ENCODE measurements at regions not wholly inside any gene's neighbourhood (a gene's known extent, or its start where the extent isn't known, plus 50 kb on each side); places are given as distances from the start of the nearest gene placed in this dataset.

DNA sequence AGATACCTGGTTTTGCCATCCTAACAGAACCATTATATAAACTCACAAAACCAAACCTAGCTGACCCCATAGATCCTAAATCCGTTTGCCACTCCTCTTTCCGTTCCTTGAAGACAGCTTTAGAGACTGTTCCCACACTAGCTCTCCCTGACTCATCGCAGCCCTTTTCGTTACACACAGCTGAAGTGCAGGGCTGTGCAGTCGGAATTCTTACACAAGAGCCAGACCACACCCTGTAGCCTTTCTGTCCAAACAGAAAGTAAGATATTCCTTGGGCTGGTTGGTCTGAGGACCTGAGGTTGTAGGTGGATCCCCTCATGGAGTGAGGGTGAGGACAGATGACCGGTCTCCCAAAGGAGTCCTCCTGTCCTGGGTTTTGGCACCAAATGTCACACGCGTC lies 56.7 kb upstream of the NAA35 start:
- TF ChIP-seq CTCF (IDR thresholded peaks at IDR 0.05; ENCODE audit: borderline replicate concordance, insufficient read depth, low read depth, low read length), result no peak
- no peak overlapping the region for H3K4me3 ChIP-seq (ENCODE audit: low read depth, low read length)

- no peak overlapping the region for H3K4me3 ChIP-seq (ENCODE audit: low read depth, low read length)
- no peak for TF ChIP-seq CTCF (IDR thresholded peaks at IDR 0.05; ENCODE audit: borderline replicate concordance, insufficient read depth, low read depth, low read length)
Measured at GRCh38 chr9:85890962-85891361, 50.0 kb upstream of the NAA35 start.
